Natural killer cell (primary cell): ENCODE measurements at regions not wholly inside any gene's neighbourhood (a gene's known extent, or its start where the extent isn't known, plus 50 kb on each side); places are given as distances from the start of the nearest gene placed in this dataset.

Experiments used
- ATAC-seq, 3 donors: fragments of 150-1000 bp in 2 of 3; fragments of 200-7000 bp in 1 of 3; cut with Tn5 transposase; 1 replicate in 1 of 3; 2 replicates in 2 of 3; pipeline ENCODE4 v1.10.0; 2021; ENCODE audit warnings: mild to moderate bottlenecking in 2 of 3, moderate library complexity in 2 of 3
- DNase-seq, 2 donors: peaks; one replicate each; pipeline versions ENCODE4 v3.0.0 to v3.0.0-alpha.2; 2013 to 2021; ENCODE audit warnings: mixed read lengths in 1 of 2
- H3K27ac ChIP-seq: one replicate; pipeline ENCODE4 v1.5.1; 2013; ENCODE audit warnings: mild to moderate bottlenecking, low read length
- H3K27me3 ChIP-seq: one replicate; pipeline ENCODE4 v1.6.1; 2013; ENCODE audit warnings: low read length; ENCODE audit not compliant: control insufficient read depth, insufficient read depth
- H3K36me3 ChIP-seq: one replicate; pipeline ENCODE4 v1.6.1; 2013; ENCODE audit warnings: low read length; ENCODE audit not compliant: control insufficient read depth, insufficient read depth
- H3K4me1 ChIP-seq: one replicate; pipeline ENCODE4 v1.6.1; 2013; ENCODE audit warnings: low read length; ENCODE audit not compliant: control insufficient read depth, insufficient read depth
- H3K4me3 ChIP-seq: one replicate; pipeline ENCODE4 v1.5.1; 2013; ENCODE audit warnings: low read length
- H3K9me3 ChIP-seq: one replicate; pipeline ENCODE4 v1.6.1; 2013; ENCODE audit warnings: low read length; ENCODE audit not compliant: control insufficient read depth, insufficient read depth
- H3K27ac Mint-ChIP-seq, 2 donors: one replicate each; pipeline ENCODE4 v1.8.0; 2022; ENCODE audit warnings: mild to moderate bottlenecking in 2 of 2, mixed read lengths in 2 of 2, moderate library complexity in 1 of 2
- H3K27me3 Mint-ChIP-seq, 2 donors: one replicate each; pipeline ENCODE4 v1.8.0; 2022; ENCODE audit warnings: low read depth in 2 of 2, mixed read lengths in 2 of 2
- H3K36me3 Mint-ChIP-seq: one replicate; pipeline ENCODE4 v1.8.0; 2022; ENCODE audit warnings: mixed read lengths
- H3K4me1 Mint-ChIP-seq, 2 donors: one replicate each; pipeline ENCODE4 v1.8.0; 2022; ENCODE audit warnings: mixed read lengths in 2 of 2
- H3K4me3 Mint-ChIP-seq: one replicate; pipeline ENCODE4 v1.8.0; 2022; ENCODE audit warnings: mild to moderate bottlenecking, moderate library complexity, mixed read lengths
- H3K9me3 Mint-ChIP-seq, 2 donors: one replicate each; pipeline ENCODE4 v1.8.0; 2022; ENCODE audit warnings: mixed read lengths in 2 of 2
- WGBS: methylation state at CpG from one replicate; pipeline ENCODE4 v1.1.7; 2013; ENCODE audit warnings: missing lambda C conversion rate; ENCODE audit not compliant: insufficient coverage; 5-methylcytosine and 5-hydroxymethylcytosine counted together
- intact Hi-C: fragments of 100-400 bp; cut with micrococcal nuclease; formaldehyde crosslinking; loops from one replicate; pipeline ENCODE4 v1.14.2; 2022
- TF ChIP-seq, protein P1 (sequence below): fragments of 200-600 bp; IDR thresholded peaks from one replicate; pipeline ENCODE4 v1.8.0; 2022; ENCODE audit warnings: antibody characterized with exemption

DNA sequence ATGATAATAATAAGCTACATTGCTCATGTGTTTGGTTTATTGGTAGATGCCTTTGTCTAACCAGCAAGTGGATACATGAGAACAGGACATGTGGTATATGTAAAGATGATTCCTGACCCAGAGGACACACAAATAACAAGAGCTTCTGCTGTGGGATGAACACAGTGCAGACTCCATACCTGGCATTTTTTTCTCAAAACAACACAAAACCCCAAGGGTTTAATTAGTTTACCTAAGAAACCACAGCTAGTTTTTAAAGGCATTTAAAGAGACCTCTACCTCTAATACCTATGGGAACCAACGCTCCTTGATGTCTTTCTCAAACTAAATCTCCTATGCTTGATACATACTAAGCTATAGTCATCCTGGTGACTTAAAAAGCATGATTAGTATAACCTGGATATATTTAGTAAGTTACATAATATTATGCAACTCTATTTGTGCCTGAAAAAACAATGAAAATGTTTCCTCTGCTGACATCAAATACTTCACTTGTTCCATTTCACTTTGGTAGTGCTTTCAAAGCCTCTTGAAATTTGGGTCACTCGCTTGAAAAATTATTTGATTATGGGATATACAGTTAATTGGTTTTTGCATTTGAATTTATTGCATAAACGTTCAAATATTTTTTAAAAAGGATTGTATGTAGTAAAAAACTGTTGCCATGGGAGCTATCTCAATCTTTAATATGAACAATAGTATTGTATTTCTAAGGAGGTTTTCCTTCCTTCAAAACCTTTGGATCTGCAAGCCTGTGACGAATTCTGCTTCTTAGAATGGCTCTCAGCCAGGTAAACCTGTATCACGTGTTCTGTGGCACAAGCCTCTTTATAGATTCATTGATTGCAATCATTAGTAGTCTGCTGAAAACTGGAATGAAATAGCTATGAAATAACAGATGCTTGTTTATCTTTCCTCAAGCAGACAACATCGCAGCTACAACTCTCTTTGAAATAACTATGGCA lies 233.0 kb upstream of the KCNMB2 start:
- H3K27ac Mint-ChIP-seq, result no peak overlapping the region
- H3K27me3 Mint-ChIP-seq, result peaks cover 0 to 6% of the 10 kb centered on the region in 2 donors
- intact Hi-C loops, result no loop called here
- 72% methylated on average over 5 of the region's 6 CpGs for WGBS
- Histone ChIP-seq H3K36me3 (no peaks in the 10 kb centered on the region), H3K4me3 (no peak overlapping the region), H3K27me3 (no peaks in the 10 kb centered on the region), H3K27ac (no peak overlapping the region), H3K4me1 (no peaks in the 10 kb centered on the region), H3K9me3 (no peaks in the 10 kb centered on the region)
- no peaks in the 10 kb centered on the region for H3K36me3 Mint-ChIP-seq
- DNase-seq, result no peak
- ATAC-seq, result no peak
- no peaks in the 10 kb centered on the region for H3K4me1 Mint-ChIP-seq
- H3K9me3 Mint-ChIP-seq, result no peaks in the 10 kb centered on the region
- H3K4me3 Mint-ChIP-seq, result no peak overlapping the region
- TF ChIP-seq, protein P1, sequence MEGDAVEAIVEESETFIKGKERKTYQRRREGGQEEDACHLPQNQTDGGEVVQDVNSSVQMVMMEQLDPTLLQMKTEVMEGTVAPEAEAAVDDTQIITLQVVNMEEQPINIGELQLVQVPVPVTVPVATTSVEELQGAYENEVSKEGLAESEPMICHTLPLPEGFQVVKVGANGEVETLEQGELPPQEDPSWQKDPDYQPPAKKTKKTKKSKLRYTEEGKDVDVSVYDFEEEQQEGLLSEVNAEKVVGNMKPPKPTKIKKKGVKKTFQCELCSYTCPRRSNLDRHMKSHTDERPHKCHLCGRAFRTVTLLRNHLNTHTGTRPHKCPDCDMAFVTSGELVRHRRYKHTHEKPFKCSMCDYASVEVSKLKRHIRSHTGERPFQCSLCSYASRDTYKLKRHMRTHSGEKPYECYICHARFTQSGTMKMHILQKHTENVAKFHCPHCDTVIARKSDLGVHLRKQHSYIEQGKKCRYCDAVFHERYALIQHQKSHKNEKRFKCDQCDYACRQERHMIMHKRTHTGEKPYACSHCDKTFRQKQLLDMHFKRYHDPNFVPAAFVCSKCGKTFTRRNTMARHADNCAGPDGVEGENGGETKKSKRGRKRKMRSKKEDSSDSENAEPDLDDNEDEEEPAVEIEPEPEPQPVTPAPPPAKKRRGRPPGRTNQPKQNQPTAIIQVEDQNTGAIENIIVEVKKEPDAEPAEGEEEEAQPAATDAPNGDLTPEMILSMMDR, result no peak

DNA sequence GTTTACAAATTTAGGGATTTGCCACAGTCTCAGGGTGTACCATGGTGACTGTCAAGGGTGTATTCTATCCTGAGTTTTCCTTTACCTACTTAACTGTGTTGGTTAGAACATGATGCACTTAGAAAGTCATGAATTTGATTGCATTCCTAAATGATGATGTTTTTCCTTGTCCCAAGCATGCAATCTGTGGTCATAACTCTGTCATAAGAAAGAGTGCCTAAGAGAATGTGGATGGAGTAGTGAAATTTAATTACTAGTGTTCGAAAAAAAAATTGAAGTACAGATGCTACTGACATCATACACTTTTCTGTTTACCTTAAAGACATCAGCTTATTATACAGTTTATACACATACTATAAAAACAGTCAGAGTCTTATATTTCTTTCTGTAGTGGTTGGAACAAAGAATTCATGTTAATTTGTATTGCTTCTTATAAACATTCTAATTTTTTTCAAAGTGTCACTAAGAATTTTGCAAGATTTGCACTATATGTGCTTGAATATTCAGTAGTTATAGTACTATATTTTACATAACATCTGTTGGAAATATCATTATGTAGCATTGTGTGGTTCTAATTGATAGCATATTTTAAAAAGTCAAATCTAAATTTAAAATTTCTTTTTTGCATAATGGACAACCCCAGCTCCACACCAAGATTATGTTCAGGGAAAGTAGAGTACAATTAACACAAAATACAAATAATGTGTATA lies 231.3 kb upstream of the KCNMB2 start:
- H3K27ac Mint-ChIP-seq, result no peak overlapping the region
- Histone ChIP-seq H3K4me1 (no peaks in the 10 kb centered on the region), H3K9me3 (no peaks in the 10 kb centered on the region), H3K4me3 (no peak overlapping the region), H3K36me3 (no peaks in the 10 kb centered on the region), H3K27ac (no peak overlapping the region), H3K27me3 (no peaks in the 10 kb centered on the region)
- ATAC-seq, result no peak
- no CpG with 5 or more reads among the region's 1 CpG for WGBS
- intact Hi-C loops, result no loop called here
- no peak overlapping the region for H3K4me3 Mint-ChIP-seq
- H3K4me1 Mint-ChIP-seq, result no peaks in the 10 kb centered on the region
- H3K9me3 Mint-ChIP-seq, result no peaks in the 10 kb centered on the region
- TF ChIP-seq, protein P1, result no peak
- DNase-seq, result no peak
- peaks cover 0 to 5% of the 10 kb centered on the region in 2 donors for H3K27me3 Mint-ChIP-seq
- H3K36me3 Mint-ChIP-seq, result no peaks in the 10 kb centered on the region

DNA sequence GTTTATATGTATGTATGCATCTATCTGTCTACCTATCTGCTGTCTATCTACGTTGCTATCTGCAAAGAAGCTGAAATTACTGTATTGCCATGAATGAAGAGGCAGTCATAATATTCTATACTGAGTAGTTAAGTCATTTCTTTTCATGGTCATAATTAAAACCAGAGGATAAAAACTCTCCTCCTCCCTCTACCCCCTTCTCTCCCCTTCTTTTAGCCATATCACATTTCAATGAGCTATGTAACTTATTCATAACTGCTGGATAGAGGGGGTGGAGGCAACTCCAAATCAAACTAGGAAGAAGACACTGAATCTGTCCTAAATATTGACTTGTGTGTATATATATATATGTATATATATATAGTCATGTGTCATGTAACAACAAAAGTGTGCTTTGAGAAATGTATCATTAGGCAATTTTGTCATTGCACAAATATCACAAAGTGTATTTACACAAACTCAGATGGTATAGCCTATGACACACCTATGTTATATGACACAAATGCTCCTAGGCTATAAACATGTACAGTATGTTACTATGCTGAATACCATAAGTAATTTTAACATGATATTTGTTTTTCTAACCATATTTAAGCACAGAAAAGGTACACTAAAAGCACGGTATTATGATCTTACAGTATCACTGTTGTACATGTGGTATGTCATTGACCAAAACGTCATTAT lies 229.7 kb upstream of the KCNMB2 start:
- Histone ChIP-seq H3K27ac (no peak overlapping the region), H3K36me3 (no peaks in the 10 kb centered on the region), H3K27me3 (no peaks in the 10 kb centered on the region), H3K4me3 (no peak overlapping the region), H3K4me1 (no peaks in the 10 kb centered on the region), H3K9me3 (no peaks in the 10 kb centered on the region)
- Mint-ChIP-seq H3K4me3 (no peak overlapping the region), H3K36me3 (no peaks in the 10 kb centered on the region), H3K9me3 (no peaks in the 10 kb centered on the region), H3K4me1 (no peaks in the 10 kb centered on the region), H3K27ac (no peak overlapping the region), H3K27me3 (no peaks in the 10 kb centered on the region)
- intact Hi-C loops, result no loop called here
- ATAC-seq, result no peak
- 90% methylated on average over 2 of the region's 3 CpGs for WGBS
- no peak for DNase-seq
- TF ChIP-seq, protein P1, result no peak
